NCI-H187 (cell line): ENCODE measurements at regions not wholly inside any gene's neighbourhood (a gene's known extent, or its start where the extent isn't known, plus 50 kb on each side); places are given as distances from the start of the nearest gene placed in this dataset.

ENCODE experiments used
- DNase-seq, 2 experiments: peaks; one replicate each; lab custom pipeline; 2025; lab: John Stamatoyannopoulos, UW

- DNase-seq: no peak
Measured at GRCh38 chr7:156178857-156179256, 366.6 kb upstream of the SHH start.

GRCh38 chr7:156178214-156178613 is 366.0 kb upstream of the SHH start:
- no peak for DNase-seq

GRCh38 chr7:156177422-156178055 is 365.3 kb upstream of the SHH start:
- peak; percentile 17 to 33 for DNase-seq

GRCh38 chr7:156176039-156176438 is 363.8 kb upstream of the SHH start:
- no peak for DNase-seq

GRCh38 chr7:156175003-156175402 is 362.7 kb upstream of the SHH start:
- DNase-seq: no peak

GRCh38 chr7:156174428-156174827 is 362.2 kb upstream of the SHH start:
- DNase-seq: no peak

- DNase-seq: no peak
Measured at GRCh38 chr7:156173748-156174353, 361.6 kb upstream of the SHH start.

- DNase-seq: no peak
Measured at GRCh38 chr7:156173346-156173745, 361.1 kb upstream of the SHH start.

GRCh38 chr7:156172638-156173037 is 360.4 kb upstream of the SHH start:
- no peak for DNase-seq

- DNase-seq: no peak
Measured at GRCh38 chr7:156169474-156170370, 357.5 kb upstream of the SHH start.

- DNase-seq: no peak
Measured at GRCh38 chr7:156168434-156168833, 356.2 kb upstream of the SHH start.

- DNase-seq: no peak
Measured at GRCh38 chr7:156167987-156168386, 355.7 kb upstream of the SHH start.

GRCh38 chr7:156167417-156167807 is 355.1 kb upstream of the SHH start:
- no peak for DNase-seq

- no peak for DNase-seq
Measured at GRCh38 chr7:156166692-156167416, 354.6 kb upstream of the SHH start.

- no peak for DNase-seq
Measured at GRCh38 chr7:156163747-156164146, 351.5 kb upstream of the SHH start.

- DNase-seq: no peak
Measured at GRCh38 chr7:156162451-156162850, 350.2 kb upstream of the SHH start.

- DNase-seq: peak; percentile 23 to 72
Measured at GRCh38 chr7:156160811-156161210, 348.5 kb upstream of the SHH start.

GRCh38 chr7:156158693-156159092 is 346.4 kb upstream of the SHH start:
- DNase-seq: no peak

GRCh38 chr7:156158213-156158612 is 345.9 kb upstream of the SHH start:
- no peak for DNase-seq

GRCh38 chr7:156157409-156158012 is 345.2 kb upstream of the SHH start:
- no peak for DNase-seq

GRCh38 chr7:156156734-156157408 is 344.6 kb upstream of the SHH start:
- DNase-seq: no peak
